Body of pancreas (tissue), 4 donors: ENCODE measurements at regions not wholly inside any gene's neighbourhood (a gene's known extent, or its start where the extent isn't known, plus 50 kb on each side); places are given as distances from the start of the nearest gene placed in this dataset.

Experiments used
- POLR2A ChIP-seq, 3 donors: fragments of 450-650 bp; IDR thresholded peaks; one replicate each; pipeline ENCODE4 v1.6.1; 2016; ENCODE audit warnings: antibody characterized with exemption in 3 of 3, mild to moderate bottlenecking in 2 of 3
- TF ChIP-seq, protein P1 (sequence below), 7 experiments: fragments of 450-650 bp in 4 of 7; fragments of 200-600 bp in 3 of 7; sonication (generic) in 3 of 7; IDR thresholded peaks; one replicate each; pipeline ENCODE4 v1.5.1; 2016 to 2019; ENCODE audit warnings: antibody characterized with exemption in 7 of 7

DNA sequence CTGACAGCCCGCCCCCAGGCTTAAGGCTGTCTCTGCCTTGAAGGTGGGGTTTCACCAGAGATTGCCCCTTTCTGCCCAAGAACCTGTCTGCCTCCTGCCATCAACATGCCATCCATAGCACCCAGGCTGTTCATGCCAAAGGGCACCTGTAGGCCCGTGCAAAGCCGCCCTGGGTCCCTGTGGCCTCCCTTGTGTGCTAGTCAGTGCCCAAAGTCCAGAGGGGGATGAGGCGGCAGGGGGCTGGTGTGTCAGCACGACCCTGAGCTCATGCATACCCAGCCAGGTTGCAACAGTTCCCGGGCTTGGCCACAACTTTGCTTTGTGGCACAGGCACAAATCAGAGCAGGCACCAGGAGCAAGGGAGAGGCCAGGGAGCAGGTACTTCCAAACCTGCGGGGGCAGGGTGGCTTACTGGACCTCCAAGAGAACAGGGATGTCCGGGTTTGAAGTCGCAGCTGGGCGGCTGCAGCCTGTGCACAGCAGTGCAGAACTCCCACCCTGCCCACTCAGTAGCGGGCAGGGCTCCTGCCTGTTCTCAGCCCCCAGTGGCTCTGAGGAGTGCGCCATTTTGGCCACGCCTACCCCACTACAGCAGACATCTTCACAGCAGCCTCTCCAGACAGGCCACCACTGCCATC is 671.1 kb upstream of the GRM3 start:
- TF ChIP-seq, protein P1, sequence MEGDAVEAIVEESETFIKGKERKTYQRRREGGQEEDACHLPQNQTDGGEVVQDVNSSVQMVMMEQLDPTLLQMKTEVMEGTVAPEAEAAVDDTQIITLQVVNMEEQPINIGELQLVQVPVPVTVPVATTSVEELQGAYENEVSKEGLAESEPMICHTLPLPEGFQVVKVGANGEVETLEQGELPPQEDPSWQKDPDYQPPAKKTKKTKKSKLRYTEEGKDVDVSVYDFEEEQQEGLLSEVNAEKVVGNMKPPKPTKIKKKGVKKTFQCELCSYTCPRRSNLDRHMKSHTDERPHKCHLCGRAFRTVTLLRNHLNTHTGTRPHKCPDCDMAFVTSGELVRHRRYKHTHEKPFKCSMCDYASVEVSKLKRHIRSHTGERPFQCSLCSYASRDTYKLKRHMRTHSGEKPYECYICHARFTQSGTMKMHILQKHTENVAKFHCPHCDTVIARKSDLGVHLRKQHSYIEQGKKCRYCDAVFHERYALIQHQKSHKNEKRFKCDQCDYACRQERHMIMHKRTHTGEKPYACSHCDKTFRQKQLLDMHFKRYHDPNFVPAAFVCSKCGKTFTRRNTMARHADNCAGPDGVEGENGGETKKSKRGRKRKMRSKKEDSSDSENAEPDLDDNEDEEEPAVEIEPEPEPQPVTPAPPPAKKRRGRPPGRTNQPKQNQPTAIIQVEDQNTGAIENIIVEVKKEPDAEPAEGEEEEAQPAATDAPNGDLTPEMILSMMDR (IDR thresholded peaks at IDR 0.05) = no peak
- TF ChIP-seq POLR2A (IDR thresholded peaks at IDR 0.05) = no peak
